DND-41 (cell line): ENCODE measurements at regions not wholly inside any gene's neighbourhood (a gene's known extent, or its start where the extent isn't known, plus 50 kb on each side); places are given as distances from the start of the nearest gene placed in this dataset.

ENCODE experiments used
- ATAC-seq: fragments of 200-7000 bp; cut with Tn5 transposase; 3 replicates; pipeline ENCODE4 v1.9.1; 2021; ENCODE audit warnings: low read depth; ENCODE audit not compliant: insufficient read depth
- DNase-seq: peaks from one replicate; pipeline ENCODE4 v3.0.0-alpha.2; 2020
- H2AFZ ChIP-seq: 2 replicates; pipeline ENCODE4 v1.6.0; 2012; ENCODE audit warnings: low read depth, low read length
- H3K27ac ChIP-seq: 2 replicates; pipeline ENCODE4 v1.5.1; 2012; ENCODE audit warnings: low read length, inconsistent platforms
- H3K27me3 ChIP-seq: fragments of 200-600 bp; sonication (generic); 2 replicates; pipeline ENCODE4 v1.6.0; 2012; ENCODE audit warnings: low read length, mild to moderate bottlenecking, inconsistent platforms; ENCODE audit not compliant: insufficient read depth, poor library complexity
- H3K36me3 ChIP-seq: 2 replicates; pipeline ENCODE4 v1.5.1; 2012; ENCODE audit warnings: low read length, inconsistent platforms; ENCODE audit not compliant: insufficient read depth
- H3K4me1 ChIP-seq: 2 replicates; pipeline ENCODE4 v1.5.1; 2012; ENCODE audit warnings: mild to moderate bottlenecking, low read length; ENCODE audit not compliant: insufficient read depth
- H3K4me2 ChIP-seq: 2 replicates; pipeline ENCODE4 v1.6.0; 2012; ENCODE audit warnings: mild to moderate bottlenecking, moderate library complexity, low read length, inconsistent platforms; ENCODE audit not compliant: insufficient read depth
- H3K4me3 ChIP-seq, 2 experiments: fragments of 200-600 bp in 1 of 2; shearing (Covaris generic) in 1 of 2; 2 replicates each; pipeline ENCODE4 v1.5.1; 2012 to 2016; ENCODE audit warnings: inconsistent platforms in 2 of 2, low read length in 2 of 2, mild to moderate bottlenecking in 2 of 2, low read depth in 1 of 2, moderate library complexity in 1 of 2
- H3K79me2 ChIP-seq: 2 replicates; pipeline ENCODE4 v1.6.0; 2012; ENCODE audit warnings: low read length, inconsistent platforms; ENCODE audit not compliant: insufficient read depth
- H3K9ac ChIP-seq: 2 replicates; pipeline ENCODE4 v1.6.0; 2012; ENCODE audit warnings: low read depth, mild to moderate bottlenecking, inconsistent platforms, low read length, moderate library complexity
- H3K9me3 ChIP-seq: 2 replicates; pipeline ENCODE4 v1.5.1; 2012; ENCODE audit warnings: low read length, moderate library complexity, mild to moderate bottlenecking, inconsistent platforms; ENCODE audit not compliant: insufficient read depth, severe bottlenecking
- H4K20me1 ChIP-seq: 2 replicates; pipeline ENCODE4 v1.6.0; 2012; ENCODE audit warnings: low read length; ENCODE audit not compliant: insufficient read depth
- CTCF ChIP-seq: IDR thresholded peaks from 2 replicates; pipeline ENCODE4 v1.5.1; 2012; ENCODE audit warnings: borderline replicate concordance, low read length, moderate library complexity, mild to moderate bottlenecking; ENCODE audit not compliant: poor library complexity, severe bottlenecking; ENCODE audit errors: extremely low read depth
- EZH2 ChIP-seq: IDR thresholded peaks from 3 replicates; pipeline ENCODE4 v1.6.1; 2012; ENCODE audit warnings: borderline replicate concordance, low read depth, mild to moderate bottlenecking, moderate library complexity, low read length, inconsistent platforms; ENCODE audit not compliant: severe bottlenecking

DNA sequence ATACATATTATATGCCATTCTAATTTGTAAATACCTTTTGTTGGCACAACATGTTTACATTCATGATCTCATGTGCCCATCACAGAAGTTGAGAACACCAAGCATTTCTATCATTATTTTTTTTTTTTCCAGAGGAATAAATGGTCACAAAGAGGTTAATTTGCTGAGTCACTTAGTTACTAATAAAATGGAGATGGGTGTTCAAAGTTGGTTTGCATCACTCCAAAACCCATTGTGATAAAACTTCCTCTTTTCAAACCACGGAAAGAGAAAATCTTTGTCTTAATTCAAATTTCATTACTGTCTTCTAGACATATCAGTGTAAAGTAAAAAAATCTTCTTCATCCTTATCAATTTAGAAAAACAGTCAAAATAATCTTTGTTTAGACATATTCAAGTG lies 636.8 kb upstream of the CCDC179 start:
- H3K27ac ChIP-seq = no peak overlapping the region
- DNase-seq = no peak
- no peak for TF ChIP-seq CTCF
- no peak for TF ChIP-seq EZH2
- no peaks in the 10 kb centered on the region for H3K79me2 ChIP-seq
- H3K4me1 ChIP-seq = no peaks in the 10 kb centered on the region
- H3K9me3 ChIP-seq = no peaks in the 10 kb centered on the region
- H3K9ac ChIP-seq = no peak overlapping the region
- no peak for ATAC-seq
- H3K4me3 ChIP-seq = no peak overlapping the region
- H3K4me2 ChIP-seq = no peak overlapping the region
- H4K20me1 ChIP-seq = no peaks in the 10 kb centered on the region
- no peak overlapping the region for H2AFZ ChIP-seq
- H3K27me3 ChIP-seq = no peaks in the 10 kb centered on the region
- H3K36me3 ChIP-seq = no peaks in the 10 kb centered on the region

- no peaks in the 10 kb centered on the region for H3K79me2 ChIP-seq
- no peak overlapping the region for H3K4me3 ChIP-seq
- DNase-seq = no peak
- no peak for TF ChIP-seq EZH2
- no peak for TF ChIP-seq CTCF
- H4K20me1 ChIP-seq = no peaks in the 10 kb centered on the region
- H3K36me3 ChIP-seq = no peaks in the 10 kb centered on the region
- H3K9ac ChIP-seq = no peak overlapping the region
- ATAC-seq = no peak
- no peak overlapping the region for H2AFZ ChIP-seq
- H3K9me3 ChIP-seq = no peaks in the 10 kb centered on the region
- H3K27ac ChIP-seq = no peak overlapping the region
- H3K4me2 ChIP-seq = no peak overlapping the region
- no peaks in the 10 kb centered on the region for H3K27me3 ChIP-seq
- no peaks in the 10 kb centered on the region for H3K4me1 ChIP-seq
These were observed 642.1 kb upstream of the CCDC179 start for GRCh38 chr11:23502389-23502788.

GRCh38 chr11:23502826-23503225 lies 642.6 kb upstream of the CCDC179 start:
- Histone ChIP-seq H3K9me3 (no peaks in the 10 kb centered on the region), H3K4me3 (no peak overlapping the region), H3K27ac (no peak overlapping the region), H3K4me1 (no peaks in the 10 kb centered on the region), H4K20me1 (no peaks in the 10 kb centered on the region), H3K4me2 (no peak overlapping the region), H2AFZ (no peak overlapping the region), H3K27me3 (no peaks in the 10 kb centered on the region), H3K9ac (no peak overlapping the region), H3K79me2 (no peaks in the 10 kb centered on the region), H3K36me3 (no peaks in the 10 kb centered on the region)
- no peak for DNase-seq
- no peak for TF ChIP-seq EZH2
- TF ChIP-seq CTCF = no peak
- ATAC-seq = no peak

DNA sequence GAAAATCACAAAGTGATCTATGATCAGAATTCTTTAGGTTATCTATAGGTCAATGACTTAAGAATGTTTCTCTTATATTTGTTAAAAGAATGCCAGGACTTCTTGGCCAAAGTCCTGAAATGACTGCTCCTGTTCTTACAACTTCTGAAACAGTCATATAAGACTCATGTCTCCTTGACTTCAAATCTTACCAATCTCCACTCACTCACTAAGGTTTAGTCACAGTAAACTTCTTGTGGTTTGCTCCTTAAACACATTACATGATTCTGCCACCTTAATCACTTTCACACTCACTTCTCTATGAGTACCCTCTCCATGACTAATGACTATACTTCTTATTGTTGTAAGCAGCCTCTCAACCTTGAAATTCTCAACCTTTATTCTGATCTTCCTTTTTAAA lies 648.7 kb upstream of the CCDC179 start:
- Histone ChIP-seq H3K4me3 (no peak overlapping the region), H3K9ac (no peak overlapping the region), H3K36me3 (no peaks in the 10 kb centered on the region), H3K27ac (no peak overlapping the region), H3K27me3 (no peaks in the 10 kb centered on the region), H3K79me2 (no peaks in the 10 kb centered on the region), H3K4me2 (no peak overlapping the region), H3K9me3 (no peaks in the 10 kb centered on the region), H2AFZ (no peak overlapping the region), H3K4me1 (no peaks in the 10 kb centered on the region), H4K20me1 (no peaks in the 10 kb centered on the region)
- ATAC-seq (no peak), DNase-seq (no peak)
- TF ChIP-seq CTCF (no peak), EZH2 (no peak)
